GM18873 (cell line): ENCODE measurements at regions not wholly inside any gene's neighbourhood (a gene's known extent, or its start where the extent isn't known, plus 50 kb on each side); places are given as distances from the start of the nearest gene placed in this dataset.
"Not testable (repeated sequence)": the region's sequence is repeated elsewhere in the genome, so short reads cannot be mapped to it uniquely, and the experiment has no call there.

Experiments used
- ATAC-seq: cut with Tn5 transposase; IDR thresholded peaks from one replicate; pipeline ENCODE4 v1.9.1; 2021; ENCODE audit warnings: mild to moderate bottlenecking, moderate library complexity, moderate number of reproducible peaks; ENCODE audit not compliant: unreplicated experiment, low FRiP score

GRCh38 chr5:171703146-171703545 is 82.5 kb upstream of the SMIM23 start:
- ATAC-seq, result no peak

- no peak for ATAC-seq
Measured at GRCh38 chr5:171705036-171705435, 80.6 kb upstream of the SMIM23 start.

- no peak for ATAC-seq
Measured at GRCh38 chr5:171705830-171706468, 79.7 kb upstream of the SMIM23 start.

- ATAC-seq, result no peak
Measured at GRCh38 chr5:171706736-171707441, 78.7 kb upstream of the SMIM23 start.

- ATAC-seq, result no peak
Measured at GRCh38 chr5:171707442-171707792, 78.2 kb upstream of the SMIM23 start.

- no peak for ATAC-seq
Measured at GRCh38 chr5:171709930-171710329, 75.7 kb upstream of the SMIM23 start.

GRCh38 chr5:171710451-171711024 is 75.1 kb upstream of the SMIM23 start:
- ATAC-seq, result no peak

- ATAC-seq, result no peak
Measured at GRCh38 chr5:171711571-171711970, 74.0 kb upstream of the SMIM23 start.

- ATAC-seq, result no peak
Measured at GRCh38 chr5:171712616-171713015, 73.0 kb upstream of the SMIM23 start.

- ATAC-seq, result no peak
Measured at GRCh38 chr5:171713152-171713551, 72.5 kb upstream of the SMIM23 start.

GRCh38 chr5:171714261-171714660 is 71.4 kb upstream of the SMIM23 start:
- no peak for ATAC-seq

- no peak for ATAC-seq
Measured at GRCh38 chr5:171714851-171715250, 70.8 kb upstream of the SMIM23 start.

GRCh38 chr5:171715551-171715950 is 70.1 kb upstream of the SMIM23 start:
- no peak for ATAC-seq

- no peak for ATAC-seq
Measured at GRCh38 chr5:171720086-171720485, 65.5 kb upstream of the SMIM23 start.

- no peak for ATAC-seq
Measured at GRCh38 chr5:171721464-171721863, 64.2 kb upstream of the SMIM23 start.

GRCh38 chr5:171724468-171725204 is 61.0 kb upstream of the SMIM23 start:
- ATAC-seq, result no peak

GRCh38 chr5:171725205-171725601 is 60.4 kb upstream of the SMIM23 start:
- no peak for ATAC-seq

- not testable (repeated sequence) for ATAC-seq
Measured at GRCh38 chr5:171726819-171727218, 58.8 kb upstream of the SMIM23 start.

GRCh38 chr5:171728686-171729085 is 56.9 kb upstream of the SMIM23 start:
- no peak for ATAC-seq
